ENCODE measurements at regions not wholly inside any gene's neighbourhood (a gene's known extent, or its start where the extent isn't known, plus 50 kb on each side); places are given as distances from the start of the nearest gene placed in this dataset.

- TF ChIP-seq ZNF331 (CRISPR knock-in tag; IDR thresholded peaks at IDR 0.05; ENCODE audit: low read depth): no peak
- TF ChIP-seq ZNF114 (CRISPR knock-in tag; IDR thresholded peaks at IDR 0.05): no peak
- no peak for TF ChIP-seq REST (IDR thresholded peaks at IDR 0.05; ENCODE audit: unreplicated experiment)
- no peak for TF ChIP-seq STAT1 (IDR thresholded peaks at IDR 0.05; ENCODE audit: unreplicated experiment)
These were observed 753.3 kb downstream of the IRX1 start (continued) for GRCh38 chr5:4348919-4349318.

- H3K36me3 Mint-ChIP-seq (ENCODE audit: low read depth): peaks cover 3% of the 10 kb centered on the region; the same call in 2 of the 3 replicates
- H3K27me3 ChIP-seq (ENCODE audit: insufficient read depth): no peaks in the 10 kb centered on the region
- ATAC-seq: no peak
- H2AFZ ChIP-seq: peak overlapping the region; percentile 14; the same call in 1 of the 2 replicates
- peaks cover 10% of the 10 kb centered on the region; the same call in 2 of the 3 replicates for H3K9me3 Mint-ChIP-seq
- no peak overlapping the region for H3K27ac Mint-ChIP-seq
- no peak overlapping the region for H3K27ac ChIP-seq (ENCODE audit: low read depth)
- no peaks in the 10 kb centered on the region for H3K4me1 Mint-ChIP-seq
- DNase-seq (ENCODE audit: low spot score): no peak
- TF ChIP-seq STAT1 (IDR thresholded peaks at IDR 0.05; ENCODE audit: unreplicated experiment) (no peak), REST (IDR thresholded peaks at IDR 0.05; ENCODE audit: unreplicated experiment) (no peak), EZH2 (IDR thresholded peaks at IDR 0.05; ENCODE audit: low read depth, unreplicated experiment) (no peak), ZNF114 (CRISPR knock-in tag; IDR thresholded peaks at IDR 0.05) (no peak), JUNB (IDR thresholded peaks at IDR 0.05; ENCODE audit: unreplicated experiment) (no peak), EZH2phosphoT487 (IDR thresholded peaks at IDR 0.05; ENCODE audit: unreplicated experiment) (no peak), NANOG (IDR thresholded peaks at IDR 0.05; ENCODE audit: borderline replicate concordance) (no peak), CTCF (conservative IDR thresholded peaks at IDR 0.05; ENCODE audit: low read depth in 2 of 2) (no peak)
- no peak overlapping the region for H3K4me3 Mint-ChIP-seq
- H3K9me2 ChIP-seq (ENCODE audit: insufficient read depth): peaks cover 8% of the 10 kb centered on the region
- no peak overlapping the region for H3K4me2 ChIP-seq
- no peak overlapping the region for H3K4me3 ChIP-seq
- no peaks in the 10 kb centered on the region for H3F3A ChIP-seq (replicated peaks; ENCODE audit: low read depth)
- no peaks in the 10 kb centered on the region for H3K4me1 ChIP-seq (ENCODE audit: insufficient read depth)
- H4K20me1 ChIP-seq (replicated peaks; ENCODE audit: insufficient read depth): no peaks in the 10 kb centered on the region
- no peaks in the 10 kb centered on the region for H3K27me3 Mint-ChIP-seq (ENCODE audit: insufficient read depth, low read depth, poor library complexity)
- no peaks in the 10 kb centered on the region for H3K79me2 ChIP-seq (replicated peaks; ENCODE audit: insufficient read depth)
- no peaks in the 10 kb centered on the region for H3K36me3 ChIP-seq (ENCODE audit: insufficient read depth)
These were observed 760.6 kb downstream of the IRX1 start for GRCh38 chr5:4356201-4356600.

Measured in GM23338 (cell line).